Sciatic nerve (tissue), 2 donors: ENCODE measurements at regions not wholly inside any gene's neighbourhood (a gene's known extent, or its start where the extent isn't known, plus 50 kb on each side); places are given as distances from the start of the nearest gene placed in this dataset.

Experiments
- ATAC-seq: fragments of 200-7000 bp; cut with Tn5 transposase; one replicate; pipeline ENCODE4 v1.9.1; 2020; ENCODE audit warnings: mild to moderate bottlenecking, moderate library complexity
- DNase-seq: peaks from one replicate; pipeline ENCODE4 v3.0.0-alpha.2; 2020; ENCODE audit warnings: low spot score
- intact Hi-C: fragments of 100-400 bp; cut with DNase I; formaldehyde crosslinking; loops from one replicate; pipeline ENCODE4 v1.14.2; 2022
- donor health status: DM: no; HTN: no; CAD: no.
- donor health status: DM: no; HTN: no; CAD: no.

- DNase-seq = no peak
- intact Hi-C loops = no loop called here
- no peak for ATAC-seq
Observed at GRCh38 chr2:40558761-40559160, 106.9 kb upstream of the SLC8A1 start.

DNA sequence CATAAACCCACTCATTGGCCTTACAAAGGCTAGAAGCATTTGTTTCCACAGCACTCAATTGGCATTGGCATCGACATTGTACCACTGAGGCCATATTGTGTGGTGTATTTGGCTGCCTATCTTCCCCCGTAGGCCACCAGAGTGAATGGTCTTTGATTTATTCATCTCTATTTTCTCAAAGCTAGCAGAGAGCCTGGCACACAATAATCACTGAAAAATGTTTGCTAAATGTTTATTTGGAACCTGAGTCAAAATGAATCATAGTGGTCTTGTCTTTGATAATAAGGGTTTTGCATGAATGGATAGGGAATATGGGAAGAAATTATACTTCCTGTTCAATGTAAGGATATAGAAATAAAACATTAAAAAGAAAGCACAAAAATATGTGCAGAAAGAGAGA is 107.3 kb upstream of the SLC8A1 start:
- no peak for ATAC-seq
- DNase-seq = no peak
- intact Hi-C loops = no loop called here

DNA sequence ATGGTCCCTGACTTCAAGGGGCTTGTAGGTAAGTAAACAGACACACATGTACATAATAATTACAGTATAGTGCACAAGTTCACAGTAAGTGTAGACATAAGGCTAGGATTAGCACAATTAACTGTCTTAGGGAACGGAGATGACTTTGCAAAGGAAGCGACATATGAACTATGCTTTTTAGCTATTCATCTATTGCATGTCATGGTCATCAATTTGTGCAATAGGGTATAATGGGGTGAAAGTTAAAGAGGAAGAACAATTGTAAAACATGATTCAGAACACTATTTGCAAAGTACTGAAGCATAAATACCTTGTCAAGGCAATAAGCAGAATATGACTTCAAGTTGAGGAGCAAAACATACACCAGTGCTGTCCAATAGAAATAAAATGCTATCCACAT is 112.3 kb upstream of the SLC8A1 start:
- DNase-seq (no peak), ATAC-seq (no peak)
- intact Hi-C loops = no loop called here

DNA sequence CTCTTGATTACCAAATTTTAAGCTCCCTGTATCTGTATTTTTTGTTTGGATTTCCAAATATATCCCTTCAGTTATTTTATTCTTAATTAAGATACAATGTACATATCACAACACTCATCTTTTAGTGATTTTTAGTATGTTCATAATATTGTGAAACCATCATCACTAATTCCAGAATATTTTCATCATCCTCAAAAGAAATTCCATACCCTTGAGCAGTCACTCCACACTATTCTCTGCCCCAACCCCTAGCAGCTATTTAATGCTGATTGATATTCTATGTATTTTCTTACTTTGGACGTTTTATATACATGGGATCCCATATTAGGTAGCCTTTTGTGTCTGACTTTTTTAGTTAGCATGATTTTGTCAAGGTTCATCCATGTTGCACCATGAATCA is 127.4 kb upstream of the SLC8A1 start:
- intact Hi-C loops = no loop called here
- no peak for ATAC-seq

GRCh38 chr2:40584432-40584831 is 132.5 kb upstream of the SLC8A1 start:
- intact Hi-C loops = no loop called here
- ATAC-seq = no peak

More for the DNA sequence above, 127.4 kb upstream of the SLC8A1 start:
- DNase-seq = no peak

DNA sequence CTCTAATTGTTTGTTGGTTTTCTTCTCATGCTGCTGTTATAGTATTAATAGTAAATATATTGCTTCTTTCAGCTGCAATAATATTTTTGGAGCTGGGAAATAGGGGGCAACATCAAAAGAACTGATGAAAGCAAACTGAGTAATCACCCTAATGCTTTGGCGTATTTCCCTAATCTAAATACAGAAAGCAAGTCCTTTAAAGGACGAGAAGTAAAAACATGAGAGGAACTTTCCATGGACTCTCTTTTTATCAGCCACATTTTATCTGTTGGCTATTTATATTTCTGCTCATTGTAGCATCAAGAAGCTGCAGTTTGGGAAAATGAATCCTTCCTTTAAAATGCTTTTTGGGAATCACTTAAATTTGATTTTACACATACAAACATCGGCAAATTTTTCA is 139.9 kb upstream of the SLC8A1 start:
- ATAC-seq = no peak

More at GRCh38 chr2:40584432-40584831, 132.5 kb upstream of the SLC8A1 start:
- DNase-seq = no peak

GRCh38 chr2:40592218-40592617 is 140.3 kb upstream of the SLC8A1 start:
- ATAC-seq = no peak
- no peak for DNase-seq
- intact Hi-C loops = no loop called here

More for the DNA sequence above, 139.9 kb upstream of the SLC8A1 start:
- intact Hi-C loops = no loop called here
- no peak for DNase-seq

DNA sequence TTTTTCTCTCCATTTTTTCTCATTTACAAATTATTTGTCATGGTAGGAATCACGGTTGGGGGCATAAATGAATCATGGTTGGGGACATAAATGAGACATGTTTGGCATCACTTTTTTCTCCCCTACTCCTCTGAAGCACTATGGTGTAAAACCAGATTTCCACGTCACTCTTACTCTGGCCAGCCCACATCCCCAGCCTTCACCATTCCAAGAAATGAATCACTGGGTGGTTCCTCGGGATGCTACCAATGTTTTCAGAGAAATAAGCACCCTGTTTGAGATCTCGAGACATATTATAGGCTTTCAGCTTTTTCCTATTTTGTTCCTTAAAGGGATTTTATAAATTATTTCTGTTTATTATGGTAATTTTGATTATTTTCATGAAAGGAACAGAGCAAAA is 155.0 kb upstream of the SLC8A1 start:
- intact Hi-C loops = no loop called here
- no peak for ATAC-seq
- DNase-seq = no peak

- no peak for DNase-seq
- ATAC-seq = no peak
- intact Hi-C loops = no loop called here
Observed at GRCh38 chr2:40611196-40611595, 159.3 kb upstream of the SLC8A1 start.

DNA sequence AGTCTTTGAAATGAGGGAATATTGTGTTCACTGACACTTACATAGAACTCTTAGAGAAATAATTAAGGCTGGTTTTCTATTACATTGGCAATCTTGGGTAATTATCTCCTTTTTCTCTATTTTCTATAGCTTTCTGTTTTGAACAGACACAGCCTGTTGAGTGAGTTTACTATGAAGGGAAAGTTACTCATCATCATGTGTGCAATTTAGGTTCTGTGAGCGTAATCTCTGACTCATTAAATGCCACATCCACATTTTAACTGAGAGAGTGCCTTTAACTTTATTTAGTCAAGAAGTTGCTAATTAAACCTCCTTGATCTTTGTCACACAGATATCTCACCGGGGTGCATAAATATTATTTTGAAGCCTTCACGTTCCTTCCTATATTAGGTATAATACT is 174.0 kb upstream of the SLC8A1 start:
- ATAC-seq (no peak), DNase-seq (no peak)
- intact Hi-C loops = no loop called here

DNA sequence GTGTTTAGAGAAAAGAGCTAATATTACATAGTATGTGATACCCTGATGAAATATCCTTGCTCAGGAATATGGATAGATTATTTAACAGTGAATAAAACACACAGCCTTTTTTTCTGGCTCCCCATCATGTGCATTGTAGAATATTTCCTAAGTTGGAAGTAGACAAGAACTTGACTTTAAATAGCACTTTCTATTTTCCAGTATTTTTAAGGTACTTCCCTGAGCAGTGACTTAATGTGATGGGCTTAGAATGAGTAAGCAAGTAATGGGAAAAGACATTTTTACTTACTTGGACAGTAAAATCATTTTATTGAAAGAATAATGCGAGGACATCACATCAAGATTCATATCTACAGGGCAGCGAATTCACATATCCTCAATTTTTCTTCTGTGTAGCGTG is 176.7 kb upstream of the SLC8A1 start:
- intact Hi-C loops = no loop called here
- no peak for ATAC-seq
- DNase-seq = no peak

- DNase-seq (no peak), ATAC-seq (no peak)
- intact Hi-C loops = no loop called here
Observed at GRCh38 chr2:40629768-40630434, 178.0 kb upstream of the SLC8A1 start.

DNA sequence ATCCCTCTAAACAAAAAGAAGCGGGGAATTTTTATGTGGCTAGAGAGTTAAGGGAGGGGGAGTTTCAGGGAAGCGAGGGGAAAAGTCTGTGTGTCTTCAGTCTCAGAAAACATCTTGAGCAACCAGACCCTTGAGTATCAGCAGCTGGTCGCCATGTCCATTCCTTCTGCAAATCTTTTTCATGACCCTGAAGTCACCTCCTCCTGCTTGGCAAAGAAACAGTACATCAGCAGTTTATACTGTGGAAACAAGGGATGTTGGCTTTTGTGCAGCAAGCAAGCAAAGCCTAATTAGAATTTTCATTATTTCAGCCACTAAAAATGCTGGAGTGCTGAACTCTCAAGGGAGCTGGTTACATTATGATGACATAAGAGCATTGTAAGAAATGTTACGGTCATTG is 187.4 kb upstream of the SLC8A1 start:
- peak; percentile 86 for ATAC-seq
- no peak for DNase-seq
- intact Hi-C loops = no loop called here

DNA sequence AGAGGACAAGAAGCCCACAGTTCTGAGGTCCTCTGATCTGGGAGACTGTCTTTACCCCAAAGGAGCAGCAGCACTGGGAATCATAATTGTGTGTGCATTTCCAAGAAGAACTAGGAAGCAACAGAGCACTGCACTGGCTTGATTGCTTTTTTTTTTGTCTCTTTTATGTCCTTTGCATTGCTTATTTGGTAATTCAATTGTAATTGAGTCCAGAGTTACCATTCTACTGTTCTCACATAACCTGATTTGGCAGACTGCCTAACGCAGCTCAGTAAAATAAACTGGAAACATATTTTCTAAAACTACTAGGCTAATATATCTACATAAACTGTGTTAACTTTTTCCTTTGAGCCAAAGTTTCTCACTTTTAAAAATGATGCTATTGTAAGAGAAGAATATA is 190.3 kb upstream of the SLC8A1 start:
- intact Hi-C loops = no loop called here
- ATAC-seq (no peak), DNase-seq (no peak)

- intact Hi-C loops = no loop called here
Observed at GRCh38 chr2:40642726-40643125, 190.8 kb upstream of the SLC8A1 start.

GRCh38 chr2:40646642-40647041 is 194.8 kb upstream of the SLC8A1 start:
- intact Hi-C loops = no loop called here
- ATAC-seq = no peak
- no peak for DNase-seq

More at GRCh38 chr2:40642726-40643125, 190.8 kb upstream of the SLC8A1 start:
- ATAC-seq (no peak), DNase-seq (no peak)

GRCh38 chr2:40652155-40652554 is 200.3 kb upstream of the SLC8A1 start:
- ATAC-seq = no peak
- DNase-seq = no peak
- intact Hi-C loops = no loop called here

GRCh38 chr2:40653829-40654228 is 201.9 kb upstream of the SLC8A1 start:
- no peak for ATAC-seq

GRCh38 chr2:40654346-40654745 is 202.5 kb upstream of the SLC8A1 start:
- intact Hi-C loops = no loop called here
- no peak for ATAC-seq
- DNase-seq = no peak

More at GRCh38 chr2:40653829-40654228, 201.9 kb upstream of the SLC8A1 start:
- DNase-seq = no peak
- intact Hi-C loops = no loop called here

GRCh38 chr2:40658941-40659340 is 207.1 kb upstream of the SLC8A1 start:
- ATAC-seq (no peak), DNase-seq (no peak)
- intact Hi-C loops = no loop called here

- no peak for ATAC-seq
- intact Hi-C loops = no loop called here
- DNase-seq = no peak
Observed at GRCh38 chr2:40665493-40666232, 213.8 kb upstream of the SLC8A1 start.
